ENCODE measurements at regions not wholly inside any gene's neighbourhood (a gene's known extent, or its start where the extent isn't known, plus 50 kb on each side); places are given as distances from the start of the nearest gene placed in this dataset.

- ATAC-seq (peak in 1 of 2 experiments; percentile 53; a peak in 3 of 6 replicates), FAIRE-seq (no peak), DNase-seq (ENCODE audit: low read depth in 1 of 2, low spot score in 1 of 2) (no peak)
- peak overlapping the region; percentile 81 to 87 for H3K27ac ChIP-seq
- peak overlapping the region; percentile 88 for H3K4me2 ChIP-seq
- TF ChIP-seq EP300 (IDR thresholded peaks at IDR 0.05) (peak in 1 of 2 experiments; percentile 11; a peak in 1 of 5 replicates), RAD21 (conservative IDR thresholded peaks at IDR 0.05 in 1 of 2, IDR thresholded peaks at IDR 0.05 in 1 of 2) (0 out of 5 replicates have a peak, but pooled peaks of 1 of the 2 experiments have one; percentile 13), TP53 (CRISPR knock-in tag; IDR thresholded peaks at IDR 0.05) (no peak), MAFK (IDR thresholded peaks at IDR 0.05; ENCODE audit: partially characterized antibody) (peak; percentile 63), FOXS1 (CRISPR knock-in tag; IDR thresholded peaks at IDR 0.05) (no peak), BHLHE40 (IDR thresholded peaks at IDR 0.05; ENCODE audit: low read depth, low read length) (no peak), SREBF2 (IDR thresholded peaks at IDR 0.05) (no peak)
- ChIA-PET CTCF (no interaction called here), POLR2A (interaction anchor here (0.6 kb wide), 1 partner anchor 227 kb away, joined by 6 read pairs; no protein-coding TSS in a partner anchor)
- peaks cover 17% of the 10 kb centered on the region for H3K4me1 ChIP-seq
- H3K9me3 ChIP-seq, result peaks cover 3% of the 10 kb centered on the region; the same call in 1 of the 3 replicates
- peak overlapping the region; percentile 22 for H3K4me3 ChIP-seq
- 27% methylated on average over 2 of the region's 2 CpGs for WGBS (ENCODE audit: missing lambda C conversion rate)
Measured at GRCh38 chrX:141341743-141342142, 99.4 kb upstream of the SPANXC start.

GRCh38 chrX:141341341-141341740, 99.0 kb upstream of the SPANXC start:
- POLR2A ChIA-PET, result no interaction called here
- Histone ChIP-seq H3K27ac (peak overlapping the region; percentile 81 to 87), H3K4me2 (peak overlapping the region; percentile 88), H3K4me1 (peaks cover 17% of the 10 kb centered on the region), H3K9me3 (peaks cover 3% of the 10 kb centered on the region; the same call in 1 of the 3 replicates), H3K4me3 (peak overlapping the region; percentile 22)
- peak; percentile 13 to 87 for DNase-seq (ENCODE audit: low read depth in 1 of 2, low spot score in 1 of 2)
- peak; percentile 81 to 95 for ATAC-seq
- CTCF ChIA-PET, result no interaction called here
- FAIRE-seq, result peak; percentile 100
- 4% methylated on average over 5 of the region's 5 CpGs for WGBS (ENCODE audit: missing lambda C conversion rate)
- TF ChIP-seq ATOH8 (CRISPR knock-in tag; IDR thresholded peaks at IDR 0.05; ENCODE audit: low read depth) (no peak), KDM1A (IDR thresholded peaks at IDR 0.05; ENCODE audit: low read depth) (no peak), EP300 (IDR thresholded peaks at IDR 0.05) (peak in 1 of 2 experiments; percentile 39; a peak in 1 of 5 replicates), JUNB (IDR thresholded peaks at IDR 0.05) (peak; percentile 69; the same call in 1 of the 2 replicates), ZC3H11A (IDR thresholded peaks at IDR 0.05) (no peak), NFE2L2 (conservative IDR thresholded peaks at IDR 0.05; ENCODE audit: low read length) (no peak), RAD21 (conservative IDR thresholded peaks at IDR 0.05 in 1 of 2, IDR thresholded peaks at IDR 0.05 in 1 of 2) (peak; percentile 2 to 25; a peak in 1 of 5 replicates), POLR2A (IDR thresholded peaks at IDR 0.05; ENCODE audit: low read length) (no peak), ELK1 (IDR thresholded peaks at IDR 0.05; ENCODE audit: low read depth, low read length) (no peak), MAZ (IDR thresholded peaks at IDR 0.05; ENCODE audit: borderline replicate concordance, low read depth, low read length) (no peak), MYC (IDR thresholded peaks at IDR 0.05; ENCODE audit: borderline replicate concordance, low read length) (no peak), ZFP36 (IDR thresholded peaks at IDR 0.05; ENCODE audit: borderline replicate concordance, partially characterized antibody) (no peak), KDM5A (IDR thresholded peaks at IDR 0.05) (no peak), JUN (IDR thresholded peaks at IDR 0.05) (peak in 1 of 2 experiments; percentile 37; a peak in 1 of 5 replicates), HOXB5 (CRISPR knock-in tag; IDR thresholded peaks at IDR 0.05) (no peak), RNF2 (IDR thresholded peaks at IDR 0.05; ENCODE audit: borderline replicate concordance, low read depth) (no peak), TP53 (CRISPR knock-in tag; IDR thresholded peaks at IDR 0.05) (no peak), PHF8 (IDR thresholded peaks at IDR 0.05; ENCODE audit: borderline replicate concordance, low read depth) (no peak), EHMT2 (IDR thresholded peaks at IDR 0.05; ENCODE audit: low read depth) (no peak), CEBPB (IDR thresholded peaks at IDR 0.05) (peak; percentile 21 to 63; a peak in 1 of 4 replicates), REST (IDR thresholded peaks at IDR 0.05) (no peak), RARB (CRISPR knock-in tag; IDR thresholded peaks at IDR 0.05) (peak; percentile 80), HEYL (CRISPR knock-in tag; IDR thresholded peaks at IDR 0.05) (no peak), FOSL2 (IDR thresholded peaks at IDR 0.05) (no peak), FOSL2 (CRISPR knock-in tag; IDR thresholded peaks at IDR 0.05) (peak; percentile 85), BCL3 (IDR thresholded peaks at IDR 0.05) (no peak), FOSB (CRISPR knock-in tag; IDR thresholded peaks at IDR 0.05) (no peak), GATA3 (IDR thresholded peaks at IDR 0.05; ENCODE audit: borderline replicate concordance) (peak; percentile 69), ZNF302 (CRISPR knock-in tag; IDR thresholded peaks at IDR 0.05) (no peak)
